ENCODE measurements at regions not wholly inside any gene's neighbourhood (a gene's known extent, or its start where the extent isn't known, plus 50 kb on each side); places are given as distances from the start of the nearest gene placed in this dataset.

DNA sequence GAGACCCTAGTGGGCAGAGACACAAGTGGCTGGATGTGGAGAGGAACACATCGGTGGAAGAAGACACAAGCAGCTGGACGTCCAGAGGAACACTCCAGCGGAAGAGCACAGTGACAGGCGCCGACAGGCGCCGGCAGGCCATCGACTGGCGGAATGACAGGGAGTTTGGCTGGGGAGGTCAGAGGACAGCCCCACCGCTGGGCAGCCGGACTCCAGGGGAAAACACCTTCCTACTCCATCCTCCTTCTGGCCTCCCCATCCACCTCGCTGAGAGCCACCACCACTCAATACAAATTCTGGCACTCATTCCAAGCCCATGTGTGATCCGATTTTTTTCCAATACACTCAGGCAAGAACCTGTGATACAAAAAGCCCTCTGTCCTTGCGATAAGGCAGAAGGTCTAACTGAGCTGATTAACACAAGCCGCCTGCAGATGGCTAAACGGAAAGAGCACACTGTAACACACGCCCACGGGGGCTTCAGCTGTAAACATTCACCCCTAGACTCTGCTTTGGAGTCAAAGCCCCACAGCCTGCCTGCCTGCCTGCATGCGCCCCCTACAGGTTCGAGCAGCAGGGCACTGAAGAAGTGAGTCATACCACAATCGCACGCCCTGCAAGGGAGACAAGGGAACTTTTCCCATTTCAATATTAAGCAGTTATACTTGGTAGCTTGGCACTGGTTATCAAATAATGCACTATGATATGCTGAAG is 50.2 kb upstream of the LRP1B start:
- DNase-seq (ENCODE audit: low read depth): no peak
- H3K4me3 ChIP-seq (ENCODE audit: low read depth, low read length): no peak overlapping the region
- TF ChIP-seq, protein P1, sequence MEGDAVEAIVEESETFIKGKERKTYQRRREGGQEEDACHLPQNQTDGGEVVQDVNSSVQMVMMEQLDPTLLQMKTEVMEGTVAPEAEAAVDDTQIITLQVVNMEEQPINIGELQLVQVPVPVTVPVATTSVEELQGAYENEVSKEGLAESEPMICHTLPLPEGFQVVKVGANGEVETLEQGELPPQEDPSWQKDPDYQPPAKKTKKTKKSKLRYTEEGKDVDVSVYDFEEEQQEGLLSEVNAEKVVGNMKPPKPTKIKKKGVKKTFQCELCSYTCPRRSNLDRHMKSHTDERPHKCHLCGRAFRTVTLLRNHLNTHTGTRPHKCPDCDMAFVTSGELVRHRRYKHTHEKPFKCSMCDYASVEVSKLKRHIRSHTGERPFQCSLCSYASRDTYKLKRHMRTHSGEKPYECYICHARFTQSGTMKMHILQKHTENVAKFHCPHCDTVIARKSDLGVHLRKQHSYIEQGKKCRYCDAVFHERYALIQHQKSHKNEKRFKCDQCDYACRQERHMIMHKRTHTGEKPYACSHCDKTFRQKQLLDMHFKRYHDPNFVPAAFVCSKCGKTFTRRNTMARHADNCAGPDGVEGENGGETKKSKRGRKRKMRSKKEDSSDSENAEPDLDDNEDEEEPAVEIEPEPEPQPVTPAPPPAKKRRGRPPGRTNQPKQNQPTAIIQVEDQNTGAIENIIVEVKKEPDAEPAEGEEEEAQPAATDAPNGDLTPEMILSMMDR (IDR thresholded peaks at IDR 0.05; ENCODE audit: control insufficient read depth, extremely low read depth, insufficient read depth): peak; percentile 54

All from LNCaP clone FGC (cell line).